ENCODE measurements at regions not wholly inside any gene's neighbourhood (a gene's known extent, or its start where the extent isn't known, plus 50 kb on each side); places are given as distances from the start of the nearest gene placed in this dataset.

GRCh38 chr3:3305084-3305483 lies 125.6 kb upstream of the CRBN start:
- TF ChIP-seq CTCF (IDR thresholded peaks at IDR 0.05) = no peak
- no peak for TF ChIP-seq POLR2AphosphoS5 (IDR thresholded peaks at IDR 0.05)
- no peak for TF ChIP-seq POLR2A (IDR thresholded peaks at IDR 0.05)
- TF ChIP-seq EP300 (IDR thresholded peaks at IDR 0.05; ENCODE audit: low read depth) = no peak

All from transverse colon (tissue), 4 donors.